HEK293T (cell line): ENCODE measurements at regions not wholly inside any gene's neighbourhood (a gene's known extent, or its start where the extent isn't known, plus 50 kb on each side); places are given as distances from the start of the nearest gene placed in this dataset.

Experiments
- ARNT ChIP-seq: fragments of 450-650 bp; IDR thresholded peaks from 2 replicates; pipeline ENCODE4 v1.6.1; 2017; ENCODE audit warnings: mild to moderate bottlenecking
- BHLHE40 ChIP-seq: fragments of 450-650 bp; IDR thresholded peaks from 2 replicates; pipeline ENCODE4 v1.6.1; 2016; ENCODE audit warnings: mild to moderate bottlenecking, moderate library complexity, borderline replicate concordance
- ELF4 ChIP-seq: fragments of 450-650 bp; IDR thresholded peaks from 2 replicates; pipeline ENCODE4 v1.6.1; 2017; ENCODE audit warnings: antibody characterized with exemption
- FOXA1 ChIP-seq: fragments of 450-650 bp; IDR thresholded peaks from 2 replicates; pipeline ENCODE4 v1.6.1; 2016; ENCODE audit warnings: mild to moderate bottlenecking
- FOXK2 ChIP-seq: fragments of 450-650 bp; IDR thresholded peaks from 2 replicates; pipeline ENCODE4 v1.6.1; 2016; ENCODE audit warnings: mild to moderate bottlenecking
- FOXM1 ChIP-seq: fragments of 450-650 bp; IDR thresholded peaks from 2 replicates; pipeline ENCODE4 v1.6.1; 2017; ENCODE audit warnings: mild to moderate bottlenecking, borderline replicate concordance
- HDGF ChIP-seq: fragments of 450-650 bp; IDR thresholded peaks from 2 replicates; pipeline ENCODE4 v1.6.1; 2017; ENCODE audit warnings: antibody characterized with exemption, borderline replicate concordance
- L3MBTL2 ChIP-seq: fragments of 450-650 bp; conservative IDR thresholded peaks from 2 replicates; pipeline ENCODE4 v1.6.1; 2016; ENCODE audit warnings: mild to moderate bottlenecking
- NFRKB ChIP-seq: fragments of 450-650 bp; IDR thresholded peaks from 2 replicates; pipeline ENCODE4 v1.6.1; 2016; ENCODE audit warnings: mild to moderate bottlenecking, moderate library complexity
- PKNOX1 ChIP-seq: fragments of 450-650 bp; IDR thresholded peaks from 2 replicates; pipeline ENCODE4 v1.6.1; 2016
- SP1 ChIP-seq: fragments of 450-650 bp; IDR thresholded peaks from 2 replicates; pipeline ENCODE4 v1.6.1; 2017
- SUZ12 ChIP-seq: fragments of 450-650 bp; IDR thresholded peaks from 2 replicates; pipeline ENCODE4 v1.6.1; 2016; ENCODE audit warnings: mild to moderate bottlenecking
- ZNF384 ChIP-seq: fragments of 450-650 bp; IDR thresholded peaks from 2 replicates; pipeline ENCODE4 v1.6.1; 2016

GRCh38 chr2:41686156-41686555 lies 361.7 kb upstream of the PKDCC start:
- no peak for TF ChIP-seq SP1
- TF ChIP-seq HDGF, result no peak
- TF ChIP-seq FOXM1, result no peak
- TF ChIP-seq FOXA1, result no peak
- no peak for TF ChIP-seq FOXK2
- TF ChIP-seq ELF4, result no peak
- no peak for TF ChIP-seq PKNOX1
- no peak for TF ChIP-seq ZNF384
- TF ChIP-seq NFRKB, result no peak
- no peak for TF ChIP-seq SUZ12
- TF ChIP-seq ARNT, result no peak
- no peak for TF ChIP-seq BHLHE40
- no peak for TF ChIP-seq L3MBTL2
